HG03575 (cell line): ENCODE measurements at regions not wholly inside any gene's neighbourhood (a gene's known extent, or its start where the extent isn't known, plus 50 kb on each side); places are given as distances from the start of the nearest gene placed in this dataset.
"Not testable (repeated sequence)": the region's sequence is repeated elsewhere in the genome, so short reads cannot be mapped to it uniquely, and the experiment has no call there.

Source experiments
- ATAC-seq: cut with Tn5 transposase; IDR thresholded peaks from one replicate; pipeline ENCODE4 v1.9.1; 2021; ENCODE audit not compliant: unreplicated experiment, insufficient number of reproducible peaks, low FRiP score; ENCODE audit errors: extremely low read depth

DNA sequence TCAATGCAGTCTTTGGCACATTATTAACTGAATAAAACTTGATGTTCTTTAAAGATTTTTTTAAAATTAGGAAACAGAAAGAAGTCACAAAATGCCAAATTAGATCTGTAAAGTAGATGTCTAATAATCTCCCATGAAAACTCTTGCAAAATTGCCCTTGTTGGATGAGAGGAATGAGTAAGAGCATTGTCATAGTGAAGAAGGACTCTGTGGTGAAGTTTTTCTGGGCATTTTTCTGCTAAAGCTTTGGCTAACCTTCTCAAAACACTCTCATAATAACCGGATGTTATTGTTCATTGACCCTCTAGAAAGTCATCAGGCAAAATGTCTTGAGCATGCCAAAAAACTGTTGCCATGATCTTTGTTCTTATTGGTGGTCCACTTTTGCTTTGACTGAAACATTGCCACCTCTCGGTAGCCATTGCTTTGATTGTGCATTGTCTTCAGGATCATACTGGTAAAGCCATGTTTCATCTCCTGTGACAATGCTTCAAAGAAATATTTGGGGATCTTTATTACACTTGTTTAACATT lies 549.3 kb downstream of the LIG4 start:
- no peak for ATAC-seq

DNA sequence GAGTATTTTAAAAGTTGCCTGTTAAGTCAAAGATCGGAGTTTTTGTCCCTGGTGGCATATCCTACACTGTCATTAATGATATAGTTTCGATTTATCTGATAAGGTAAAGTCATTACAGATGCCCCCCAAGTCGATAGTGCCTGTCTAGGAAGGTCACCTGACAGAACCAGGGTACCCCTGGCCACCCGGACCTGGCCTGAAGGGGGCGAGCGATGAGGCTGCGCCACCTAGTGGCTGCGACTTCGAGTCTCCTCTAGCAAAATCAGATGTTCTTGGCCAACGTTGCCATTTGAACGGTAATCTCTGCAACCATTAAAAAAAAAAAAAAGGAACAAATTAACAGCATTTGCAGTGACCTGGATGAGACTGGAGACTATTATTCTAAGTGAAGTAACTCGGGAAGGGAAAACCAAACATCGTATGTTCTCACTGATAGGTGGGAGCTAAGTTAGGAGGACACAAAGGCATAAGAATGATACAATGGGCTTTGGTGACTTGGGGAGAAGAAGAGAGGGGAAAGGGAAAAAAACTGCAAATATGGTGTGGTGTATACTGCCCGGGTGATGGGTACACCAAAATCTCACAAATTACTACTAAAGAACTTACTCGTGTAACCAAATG lies 565.1 kb downstream of the LIG4 start:
- peak; percentile 53 for ATAC-seq

DNA sequence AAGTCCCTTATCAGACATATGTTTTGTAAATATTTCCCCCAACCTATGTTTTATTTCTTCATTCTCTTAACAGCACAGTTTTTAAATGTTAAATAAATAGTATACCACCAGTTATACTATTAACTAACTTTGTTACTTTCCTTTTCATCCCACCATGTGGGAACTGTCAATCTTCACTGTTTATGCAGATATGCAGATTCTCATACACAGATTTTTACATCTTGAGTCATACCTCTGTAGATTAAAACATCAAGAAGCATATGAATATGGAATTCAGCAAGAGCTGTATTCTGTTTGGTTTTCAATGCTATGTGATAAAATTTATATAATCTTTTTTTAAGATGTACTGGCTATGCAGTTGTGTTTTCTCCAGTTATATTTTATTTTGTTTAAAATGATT lies 566.3 kb downstream of the LIG4 start:
- no peak for ATAC-seq

DNA sequence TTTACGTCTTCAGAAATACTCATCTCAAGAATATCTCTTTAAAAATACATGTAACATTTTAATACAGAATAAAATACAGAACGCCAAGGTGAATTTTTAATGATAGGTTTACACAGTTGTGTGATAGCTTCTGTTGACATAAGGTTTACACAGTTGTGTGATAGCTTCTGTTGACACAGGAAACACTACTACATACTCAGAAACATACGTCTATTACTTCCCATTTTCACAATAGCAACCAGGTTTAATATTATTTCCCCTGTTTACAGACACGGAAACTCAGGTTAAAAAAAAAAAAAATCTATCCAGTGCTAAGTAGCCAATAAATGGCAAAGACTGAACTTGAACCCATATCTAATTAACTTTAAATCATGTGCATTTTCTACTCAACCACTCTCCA lies 571.2 kb downstream of the LIG4 start:
- ATAC-seq, result no peak

DNA sequence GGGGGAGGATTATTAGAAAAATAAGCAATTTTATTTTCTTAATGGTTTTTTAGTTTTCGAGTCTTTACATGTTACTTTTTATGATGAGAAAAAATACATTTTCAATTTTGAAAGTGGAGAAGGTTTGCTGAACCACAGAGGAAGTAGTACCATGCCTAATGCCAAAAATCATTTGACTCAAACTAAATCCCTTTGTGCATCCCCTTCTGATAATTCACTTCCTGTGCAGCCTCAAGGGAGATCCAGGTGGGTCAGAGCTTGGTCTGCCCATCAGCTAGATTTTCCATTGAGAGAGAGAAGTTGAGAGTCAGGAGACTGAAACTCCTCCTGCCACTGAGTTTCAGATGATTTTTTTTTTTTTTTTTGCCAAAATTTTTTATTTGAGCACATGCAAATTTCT lies 571.7 kb downstream of the LIG4 start:
- no peak for ATAC-seq

DNA sequence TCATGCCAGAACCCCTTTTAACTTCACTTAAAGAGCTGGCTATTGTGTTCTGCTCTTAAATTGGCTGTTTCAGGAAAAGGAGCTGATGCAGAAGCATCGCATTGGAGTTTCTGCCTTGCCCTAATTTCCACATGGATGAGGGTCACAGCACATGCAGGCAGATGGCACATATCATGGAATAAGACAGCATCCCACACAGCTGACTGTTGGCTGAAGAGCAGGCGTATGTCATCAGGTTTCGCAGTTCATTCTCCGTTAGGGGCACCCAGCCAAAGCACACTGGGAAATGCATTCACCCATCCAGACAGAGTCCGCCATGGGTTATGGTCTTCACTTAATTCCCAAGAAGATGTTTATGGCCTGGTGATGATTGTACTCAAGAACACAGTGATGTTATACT lies 572.5 kb downstream of the LIG4 start:
- no peak for ATAC-seq

DNA sequence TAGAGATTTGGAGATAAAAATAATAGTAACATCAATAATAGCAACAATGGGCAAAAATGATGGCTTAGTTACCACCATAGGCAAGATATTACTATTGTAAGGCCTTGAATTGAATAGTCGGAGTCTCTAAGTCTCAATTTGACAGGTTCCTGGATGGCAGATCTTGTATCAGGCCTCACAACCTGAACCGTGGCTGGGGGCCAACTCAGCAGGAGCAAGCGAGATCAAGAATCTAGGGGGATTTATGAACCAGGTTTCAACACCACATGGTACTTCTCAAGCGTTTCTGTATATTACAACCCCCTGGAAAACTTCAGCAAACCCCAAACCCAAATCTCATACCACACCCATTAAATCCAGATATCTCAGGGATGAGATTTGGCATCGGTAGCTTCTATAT lies 573.8 kb downstream of the LIG4 start:
- ATAC-seq, result no peak

DNA sequence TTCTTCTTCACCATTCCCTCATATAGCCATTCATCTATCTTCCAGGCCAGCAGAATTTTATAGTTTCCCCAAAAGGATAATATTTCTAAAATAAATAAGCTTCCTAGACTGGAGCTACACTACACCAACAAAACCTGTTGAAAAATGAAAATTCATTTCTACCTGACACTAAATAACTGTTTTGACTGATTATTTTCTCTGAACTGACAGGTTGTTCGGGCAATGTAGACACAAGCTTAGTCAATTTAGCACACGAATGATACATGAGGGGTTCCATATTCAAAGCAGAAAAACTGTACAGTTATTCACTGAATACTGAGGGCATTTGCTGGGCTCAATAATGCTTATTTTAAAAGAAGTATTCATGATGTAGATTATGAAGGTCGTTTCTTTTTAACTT lies 589.7 kb downstream of the LIG4 start:
- no peak for ATAC-seq

DNA sequence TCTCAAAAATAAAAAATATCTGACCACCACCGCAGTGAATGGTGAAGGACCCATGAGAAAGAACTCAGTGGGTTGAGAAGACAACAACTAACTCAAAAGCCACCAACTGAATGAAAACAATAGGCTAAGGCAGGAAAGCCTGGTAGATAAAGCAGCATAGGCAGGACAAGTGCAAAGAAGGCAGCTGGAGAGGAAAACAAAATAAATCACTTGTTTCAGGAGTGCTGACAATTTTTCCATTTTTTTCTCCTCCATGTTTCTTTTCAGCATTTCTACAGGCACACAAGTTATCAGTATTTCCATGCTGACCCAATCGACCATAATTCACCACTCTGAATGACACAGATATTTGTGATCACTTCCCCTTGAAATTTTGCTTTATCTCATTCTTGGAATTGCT lies 597.8 kb downstream of the LIG4 start:
- ATAC-seq, result no peak

DNA sequence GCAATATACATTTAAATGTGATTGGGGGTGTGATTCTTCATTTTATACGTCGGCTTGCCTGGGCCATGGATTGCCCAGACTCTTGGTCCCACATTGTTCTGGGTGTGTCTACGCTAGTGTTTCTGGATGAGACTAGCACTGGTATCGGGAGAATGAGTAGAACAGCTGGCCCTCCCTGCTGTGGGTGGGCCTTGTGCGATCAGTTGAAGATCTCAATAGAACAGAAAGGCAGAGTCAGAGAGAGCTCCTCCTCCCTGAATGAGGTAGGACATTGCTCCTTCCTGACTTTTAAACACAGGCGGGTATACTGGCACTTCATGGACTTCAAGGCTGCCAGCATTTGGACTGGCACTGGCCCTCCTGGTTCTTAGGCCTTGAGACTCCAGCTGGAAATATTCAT lies 603.0 kb downstream of the LIG4 start:
- no peak for ATAC-seq

DNA sequence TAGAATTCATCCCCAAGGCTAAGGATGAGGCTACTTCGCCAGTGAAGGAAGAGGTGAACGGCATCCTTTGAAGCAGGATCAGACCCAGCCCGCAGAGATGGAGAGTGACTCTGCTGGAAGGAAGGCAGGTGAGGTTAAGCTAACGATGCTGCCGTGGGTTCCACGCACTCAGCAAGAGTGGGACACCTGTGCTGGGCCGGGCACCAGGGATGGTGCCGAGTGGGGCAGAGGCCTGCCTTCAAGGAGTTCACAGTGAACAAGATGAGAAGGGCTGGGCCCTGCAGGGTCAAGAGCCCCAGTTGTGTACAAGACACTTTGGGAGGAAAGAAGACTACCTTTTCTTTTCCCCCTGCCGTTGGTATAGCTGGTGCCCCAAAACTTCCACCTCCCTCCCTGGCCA lies 606.6 kb downstream of the LIG4 start:
- no peak for ATAC-seq

DNA sequence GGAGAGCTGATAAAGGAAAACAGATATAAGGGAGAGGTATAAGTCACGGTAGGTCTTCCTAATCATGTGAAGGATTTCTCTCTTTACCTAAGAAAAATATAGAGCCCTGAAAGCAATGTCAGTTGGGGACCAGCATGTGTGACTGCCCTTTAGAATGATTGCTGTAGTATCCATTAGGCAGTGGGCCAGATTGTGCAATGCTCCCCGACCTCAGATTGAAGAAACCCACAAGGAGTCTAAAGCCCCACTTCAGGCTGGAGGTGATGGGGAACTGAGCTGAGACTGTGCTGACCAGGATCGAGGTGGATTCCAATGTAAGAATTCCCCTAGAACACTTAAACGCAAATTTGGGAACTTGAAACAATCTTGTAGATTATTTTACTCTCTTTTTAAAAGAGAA lies 614.4 kb downstream of the LIG4 start:
- ATAC-seq, result no peak

DNA sequence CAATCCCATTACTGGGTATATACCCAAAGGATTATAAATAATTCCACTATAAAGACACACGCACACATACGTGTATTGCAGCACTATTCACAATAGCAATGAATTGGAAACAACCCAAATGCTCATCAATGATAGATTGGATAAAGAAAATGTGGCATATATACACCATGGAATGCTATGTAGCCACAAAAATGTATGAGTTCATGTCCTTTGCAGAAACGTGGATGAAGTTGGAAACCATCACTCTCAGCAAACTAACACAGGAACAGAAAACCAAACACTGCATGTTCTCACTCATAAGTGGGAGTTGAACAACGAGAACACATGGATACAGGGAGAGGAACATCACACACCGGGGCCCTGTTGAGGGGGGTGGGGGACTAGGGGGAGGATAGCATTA lies 619.0 kb downstream of the LIG4 start:
- ATAC-seq, result not testable (repeated sequence)

DNA sequence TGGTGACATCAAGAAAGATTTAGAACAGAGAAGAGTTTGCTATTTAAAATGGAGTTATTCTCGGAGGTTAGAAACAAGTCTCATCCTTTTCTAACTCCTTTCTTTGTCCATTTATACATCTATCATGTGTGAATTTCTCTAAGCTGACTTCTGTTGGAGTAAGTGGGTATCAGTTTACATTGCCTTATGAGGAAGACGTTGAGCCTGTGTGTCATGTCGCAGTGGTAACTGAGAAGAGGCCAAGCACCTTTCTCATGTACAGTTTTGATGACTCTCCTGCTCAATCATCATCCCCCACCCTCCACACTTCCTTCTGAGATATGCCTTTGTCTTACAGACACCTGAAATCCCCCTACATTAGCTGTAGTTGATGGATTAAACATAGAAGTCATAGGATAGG lies 624.8 kb downstream of the LIG4 start:
- ATAC-seq, result no peak

DNA sequence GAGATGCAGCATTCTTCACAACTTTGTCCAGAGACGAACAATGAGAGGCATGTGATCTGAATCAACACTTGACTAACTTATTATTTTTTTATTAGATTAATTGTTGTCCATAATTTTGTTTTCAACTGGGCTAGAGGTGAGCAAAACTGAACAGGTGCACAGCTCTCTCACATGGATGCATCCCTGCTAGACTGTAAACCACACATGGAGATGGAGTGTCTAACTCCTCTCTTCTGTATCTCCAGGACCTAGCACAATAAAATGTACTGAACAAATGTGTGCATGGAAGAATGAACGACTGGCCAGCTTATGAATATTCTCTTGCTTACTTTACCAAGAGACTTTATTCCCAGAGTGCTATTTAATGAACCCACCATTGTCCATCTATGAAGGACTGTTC lies 627.7 kb downstream of the LIG4 start:
- ATAC-seq, result no peak

DNA sequence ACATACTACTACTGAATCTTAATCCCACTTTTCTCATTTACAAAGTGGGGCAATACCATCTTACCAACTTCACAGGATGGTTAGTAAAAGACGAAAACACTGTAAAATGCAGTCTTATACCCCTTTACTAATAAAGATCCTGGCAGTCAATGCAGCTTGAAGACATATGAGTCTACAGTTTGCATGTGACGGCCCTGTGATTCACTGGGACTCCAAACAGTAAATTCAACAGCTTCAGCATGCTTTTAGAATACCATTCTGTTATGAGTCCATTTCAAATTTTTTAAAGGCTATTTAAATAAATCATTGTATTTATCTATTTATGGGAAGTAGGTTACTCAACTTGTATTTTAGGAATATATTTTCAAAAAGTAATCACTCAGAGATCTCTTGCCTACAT lies 629.1 kb downstream of the LIG4 start:
- ATAC-seq, result no peak

DNA sequence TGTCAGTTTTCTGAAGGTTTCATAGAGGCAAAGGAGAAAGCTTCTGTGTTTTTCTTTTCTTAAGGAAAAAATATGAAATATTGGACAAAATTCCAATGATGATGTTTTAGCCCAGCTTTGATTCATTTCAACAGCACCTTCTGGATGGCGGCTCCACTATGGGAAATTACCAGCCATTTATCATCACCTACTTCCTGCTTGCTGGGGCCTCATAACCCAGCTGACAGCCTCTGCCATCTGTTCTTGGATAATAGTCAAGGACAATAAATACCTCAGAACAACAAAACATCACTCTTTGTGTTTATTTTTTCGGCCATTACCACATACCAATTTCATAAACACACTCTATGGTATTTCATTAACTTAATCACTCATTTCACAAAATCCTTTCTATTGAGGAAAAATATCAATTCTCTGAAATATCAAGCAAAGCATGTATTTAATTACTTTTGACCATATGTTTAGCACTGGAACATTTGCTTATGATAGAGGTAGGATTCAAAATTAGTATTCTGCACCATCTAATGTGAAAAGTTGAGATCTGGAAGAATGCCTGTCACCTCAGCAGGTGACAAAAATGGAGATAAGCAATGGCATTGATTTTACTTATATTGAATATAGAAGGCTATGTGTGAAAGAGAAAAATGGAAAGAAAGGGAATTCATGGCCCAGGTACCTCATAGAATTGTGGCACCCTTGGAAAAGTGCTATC lies 629.7 kb downstream of the LIG4 start:
- ATAC-seq, result no peak

DNA sequence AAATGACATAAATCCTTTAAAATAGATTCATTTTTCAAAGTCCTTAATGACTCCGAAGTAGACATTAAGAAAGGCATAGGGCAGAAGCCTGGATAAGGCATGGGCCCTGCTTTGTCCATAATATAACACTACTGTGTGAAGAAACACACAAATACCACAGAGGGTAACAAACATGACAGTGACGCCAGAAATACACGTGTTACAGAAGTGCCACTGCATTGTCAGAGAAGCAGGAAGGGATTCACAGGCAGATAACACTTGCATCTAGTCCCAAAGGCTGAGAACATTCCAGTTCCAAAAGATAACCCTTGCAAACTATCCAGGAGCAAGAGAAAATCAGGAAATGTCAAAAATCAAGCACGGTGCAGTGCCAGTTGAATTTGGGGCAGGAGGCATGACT lies 633.2 kb downstream of the LIG4 start:
- ATAC-seq, result no peak

DNA sequence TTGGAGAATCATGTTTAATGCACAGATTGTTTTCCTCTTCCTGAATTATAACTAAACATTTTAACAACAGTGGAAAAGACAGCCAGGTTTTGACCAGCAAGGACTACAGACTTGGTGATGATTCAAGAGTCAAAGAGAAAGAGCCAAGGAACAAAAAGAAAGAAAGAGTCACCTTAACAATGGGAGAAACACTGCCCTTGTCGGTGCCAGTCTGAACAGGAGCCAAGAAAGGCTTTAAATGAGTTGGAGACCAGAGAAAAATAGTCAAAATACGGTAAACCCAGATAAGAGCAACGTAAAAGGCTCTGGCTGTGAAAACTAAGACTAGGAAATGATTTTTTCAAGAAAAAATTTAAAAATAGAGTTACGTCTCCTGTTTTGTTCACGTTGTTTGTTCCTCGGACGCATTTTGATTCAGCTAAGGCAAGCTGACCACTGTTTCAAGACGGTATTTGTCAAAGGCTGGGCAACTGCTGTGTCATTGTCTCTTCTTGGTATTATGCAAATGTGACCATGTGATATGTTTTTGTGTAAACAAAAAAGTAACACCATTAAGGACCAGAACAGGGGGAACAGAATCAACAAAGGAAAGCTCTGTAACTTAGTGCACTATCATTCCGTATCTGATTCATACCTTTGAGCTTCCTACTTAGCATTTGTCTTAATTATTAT lies 634.5 kb downstream of the LIG4 start:
- ATAC-seq, result no peak

DNA sequence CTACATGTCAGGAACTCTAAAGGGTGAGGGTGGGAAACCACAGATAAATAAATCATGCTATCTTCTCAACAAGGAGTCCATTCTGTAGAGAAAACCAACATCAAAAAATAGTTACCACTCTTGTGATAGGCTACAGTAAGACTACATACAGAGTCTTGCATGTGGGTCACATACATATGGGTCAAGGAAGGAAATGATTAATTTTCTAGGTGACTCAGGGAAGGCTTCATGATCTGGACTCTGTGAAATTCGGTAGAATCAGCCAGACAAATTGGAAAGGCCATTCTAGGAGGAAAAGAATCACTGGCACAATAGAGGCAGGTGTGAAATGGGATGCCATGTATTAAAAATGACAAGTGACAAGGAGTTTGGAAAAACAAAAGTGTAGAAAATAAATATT lies 638.9 kb downstream of the LIG4 start:
- no peak for ATAC-seq
